ENCODE measurements at regions not wholly inside any gene's neighbourhood (a gene's known extent, or its start where the extent isn't known, plus 50 kb on each side); places are given as distances from the start of the nearest gene placed in this dataset.
"Not testable (repeated sequence)": the region's sequence is repeated elsewhere in the genome, so short reads cannot be mapped to it uniquely, and the experiment has no call there.

DNA sequence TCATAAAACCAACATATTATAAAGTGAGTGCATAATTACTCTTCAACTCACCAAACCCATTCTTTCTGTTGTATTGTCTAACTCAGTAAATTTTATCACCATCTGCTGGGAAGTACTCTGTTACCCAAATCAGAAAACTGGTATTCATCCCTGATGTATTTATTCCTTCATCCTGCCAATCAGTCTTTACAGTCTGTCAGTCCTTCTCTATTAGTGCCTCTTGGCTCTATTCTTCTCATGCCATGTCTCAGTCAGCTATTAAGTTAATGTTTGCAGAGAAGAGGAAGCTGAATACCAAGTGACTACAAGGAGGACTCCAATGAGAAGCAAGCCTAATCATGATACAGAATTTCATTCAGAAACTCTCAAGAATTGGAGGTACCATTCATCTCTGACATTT, 631.2 kb downstream of the CPS1 start:
- H3K4me1 ChIP-seq (ENCODE audit: control insufficient read depth, insufficient read depth, low read length) = no peaks in the 10 kb centered on the region
- no peaks in the 10 kb centered on the region for H3K36me3 ChIP-seq (ENCODE audit: control insufficient read depth, insufficient read depth, low read length)
- no peaks in the 10 kb centered on the region for H3K27me3 ChIP-seq (ENCODE audit: control insufficient read depth, insufficient read depth, low read length, poor library complexity, severe bottlenecking)
- H3K4me3 ChIP-seq (ENCODE audit: insufficient read depth, low read depth, low read length) = no peak overlapping the region
- no peak overlapping the region for H3K27ac ChIP-seq (ENCODE audit: insufficient read depth, low read depth, low read length, poor library complexity, severe bottlenecking)
- no peaks in the 10 kb centered on the region for H3K9me3 ChIP-seq (ENCODE audit: control insufficient read depth, low read length)

DNA sequence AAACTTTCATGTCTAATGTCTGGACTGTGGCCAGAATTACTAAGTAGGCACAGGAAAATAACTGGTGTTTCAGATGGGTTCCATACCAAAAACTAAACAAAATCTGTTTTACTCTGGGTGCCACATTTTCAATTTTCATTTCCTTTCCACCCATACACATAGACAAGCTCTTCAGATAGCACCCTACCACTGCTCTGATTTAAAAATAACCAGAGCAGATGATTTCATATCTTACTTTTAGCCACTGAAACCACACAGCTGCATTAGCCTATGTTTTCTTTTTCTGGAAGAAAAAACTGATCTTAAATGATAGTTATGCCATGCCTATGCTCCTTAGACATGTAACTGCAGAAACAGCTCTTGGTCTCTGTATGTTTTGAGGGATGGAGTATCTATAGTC, 647.6 kb downstream of the CPS1 start:
- no peaks in the 10 kb centered on the region for H3K9me3 ChIP-seq (ENCODE audit: control insufficient read depth, low read length)
- no peaks in the 10 kb centered on the region for H3K4me1 ChIP-seq (ENCODE audit: control insufficient read depth, insufficient read depth, low read length)
- H3K4me3 ChIP-seq (ENCODE audit: insufficient read depth, low read depth, low read length) = no peak overlapping the region
- H3K27me3 ChIP-seq (ENCODE audit: control insufficient read depth, insufficient read depth, low read length, poor library complexity, severe bottlenecking) = no peaks in the 10 kb centered on the region
- H3K27ac ChIP-seq (ENCODE audit: insufficient read depth, low read depth, low read length, poor library complexity, severe bottlenecking) = no peak overlapping the region
- H3K36me3 ChIP-seq (ENCODE audit: control insufficient read depth, insufficient read depth, low read length) = no peaks in the 10 kb centered on the region

DNA sequence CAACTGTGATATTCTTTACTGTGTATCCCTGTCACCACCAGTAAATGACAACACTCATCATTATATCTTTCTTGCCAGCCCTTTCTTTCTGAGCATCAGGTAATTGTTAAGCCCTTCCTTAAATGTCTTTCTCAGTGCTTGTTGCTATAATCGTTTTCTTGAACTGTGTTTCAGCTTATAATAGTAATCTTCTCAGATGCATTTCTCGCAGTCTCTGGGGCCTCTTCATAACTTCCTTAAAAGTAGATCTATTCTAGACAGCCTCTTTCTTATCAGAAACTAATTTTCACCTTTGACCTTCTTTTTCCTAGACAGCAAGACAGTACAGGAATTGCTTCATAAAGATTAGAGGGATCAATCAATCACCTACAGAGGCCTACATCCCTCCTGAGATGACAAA, 648.1 kb downstream of the CPS1 start:
- H3K27ac ChIP-seq (ENCODE audit: insufficient read depth, low read depth, low read length, poor library complexity, severe bottlenecking) = no peak overlapping the region
- H3K27me3 ChIP-seq (ENCODE audit: control insufficient read depth, insufficient read depth, low read length, poor library complexity, severe bottlenecking) = no peaks in the 10 kb centered on the region
- WGBS, 2 experiments = 89 to 92% methylated on average over 2 of the region's 2 CpGs
- no peaks in the 10 kb centered on the region for H3K9me3 ChIP-seq (ENCODE audit: control insufficient read depth, low read length)
- no peak overlapping the region for H3K4me3 ChIP-seq (ENCODE audit: insufficient read depth, low read depth, low read length)
- H3K4me1 ChIP-seq (ENCODE audit: control insufficient read depth, insufficient read depth, low read length) = no peaks in the 10 kb centered on the region
- H3K36me3 ChIP-seq (ENCODE audit: control insufficient read depth, insufficient read depth, low read length) = no peaks in the 10 kb centered on the region

DNA sequence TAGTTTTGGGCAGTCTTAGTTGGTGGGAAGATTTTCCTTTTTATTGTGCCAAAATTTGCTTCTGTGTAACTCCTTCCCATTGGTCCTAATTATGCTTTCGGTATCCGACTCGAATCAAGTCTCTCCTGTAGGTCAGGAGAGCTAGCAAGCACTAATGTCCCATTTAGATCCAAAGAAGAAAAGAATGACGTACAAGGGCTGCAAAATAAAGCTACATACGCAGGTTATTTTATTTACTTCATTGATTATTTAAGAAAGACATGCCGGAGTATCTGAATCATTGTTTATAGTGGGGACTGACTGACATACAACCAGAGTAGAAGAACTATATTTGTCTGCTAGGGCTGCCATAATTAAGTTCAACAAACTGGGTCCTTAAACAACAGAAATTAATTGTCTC, 648.5 kb downstream of the CPS1 start:
- H3K27me3 ChIP-seq (ENCODE audit: control insufficient read depth, insufficient read depth, low read length, poor library complexity, severe bottlenecking) = no peaks in the 10 kb centered on the region
- H3K4me3 ChIP-seq (ENCODE audit: insufficient read depth, low read depth, low read length) = no peak overlapping the region
- no peaks in the 10 kb centered on the region for H3K4me1 ChIP-seq (ENCODE audit: control insufficient read depth, insufficient read depth, low read length)
- no peak overlapping the region for H3K27ac ChIP-seq (ENCODE audit: insufficient read depth, low read depth, low read length, poor library complexity, severe bottlenecking)
- H3K9me3 ChIP-seq (ENCODE audit: control insufficient read depth, low read length) = no peaks in the 10 kb centered on the region
- WGBS, 2 experiments = 88 to 96% methylated on average over 3 to 6 of the region's 6 CpGs
- H3K36me3 ChIP-seq (ENCODE audit: control insufficient read depth, insufficient read depth, low read length) = no peaks in the 10 kb centered on the region

DNA sequence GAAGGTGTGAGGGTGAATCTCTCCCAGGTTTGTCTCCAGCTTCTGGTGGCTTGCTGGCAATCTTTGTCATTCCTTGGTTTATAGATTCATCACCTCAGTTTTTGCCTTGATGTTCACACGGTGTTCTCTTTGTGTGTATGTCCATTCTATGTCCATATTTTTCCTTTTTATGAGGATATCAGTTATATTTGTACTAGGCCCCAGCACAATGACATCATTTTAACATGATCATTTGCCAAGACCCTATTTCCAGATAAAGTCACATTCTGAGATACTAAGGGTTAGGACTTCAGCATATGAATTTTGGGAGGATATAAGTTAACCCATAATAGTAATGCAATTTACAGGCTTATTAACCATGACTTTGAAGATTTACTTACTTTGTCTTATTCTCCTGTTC, 649.0 kb downstream of the CPS1 start:
- no peaks in the 10 kb centered on the region for H3K9me3 ChIP-seq (ENCODE audit: control insufficient read depth, low read length)
- WGBS, 2 experiments = 100% methylated on average over 1 of the region's 1 CpG; no CpG with 5 or more reads in 1 of the 2 experiments
- H3K27me3 ChIP-seq (ENCODE audit: control insufficient read depth, insufficient read depth, low read length, poor library complexity, severe bottlenecking) = no peaks in the 10 kb centered on the region
- H3K4me1 ChIP-seq (ENCODE audit: control insufficient read depth, insufficient read depth, low read length) = no peaks in the 10 kb centered on the region
- H3K27ac ChIP-seq (ENCODE audit: insufficient read depth, low read depth, low read length, poor library complexity, severe bottlenecking) = no peak overlapping the region
- no peaks in the 10 kb centered on the region for H3K36me3 ChIP-seq (ENCODE audit: control insufficient read depth, insufficient read depth, low read length)
- no peak overlapping the region for H3K4me3 ChIP-seq (ENCODE audit: insufficient read depth, low read depth, low read length)

DNA sequence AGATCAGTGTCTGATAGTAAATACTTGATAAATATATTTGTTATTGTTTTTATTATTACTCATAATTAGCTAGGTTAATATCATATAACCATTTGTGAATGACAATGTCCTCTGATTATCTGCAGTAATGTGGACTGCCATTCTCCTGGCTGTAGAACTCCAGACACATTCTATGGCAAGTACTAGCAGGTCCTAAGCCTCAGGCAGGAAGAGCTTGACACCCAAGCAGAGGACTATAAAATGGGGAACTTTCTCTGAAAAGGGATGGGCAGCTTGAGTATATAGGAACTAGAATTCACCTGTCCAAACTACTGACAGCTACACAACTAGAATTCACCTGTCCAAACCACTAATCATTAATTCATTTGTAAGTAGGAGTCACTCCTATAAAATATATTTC, 649.4 kb downstream of the CPS1 start:
- Histone ChIP-seq H3K9me3 (ENCODE audit: control insufficient read depth, low read length) (no peaks in the 10 kb centered on the region), H3K4me3 (ENCODE audit: insufficient read depth, low read depth, low read length) (no peak overlapping the region), H3K36me3 (ENCODE audit: control insufficient read depth, insufficient read depth, low read length) (no peaks in the 10 kb centered on the region), H3K27me3 (ENCODE audit: control insufficient read depth, insufficient read depth, low read length, poor library complexity, severe bottlenecking) (no peaks in the 10 kb centered on the region), H3K4me1 (ENCODE audit: control insufficient read depth, insufficient read depth, low read length) (no peaks in the 10 kb centered on the region), H3K27ac (ENCODE audit: insufficient read depth, low read depth, low read length, poor library complexity, severe bottlenecking) (no peak overlapping the region)

DNA sequence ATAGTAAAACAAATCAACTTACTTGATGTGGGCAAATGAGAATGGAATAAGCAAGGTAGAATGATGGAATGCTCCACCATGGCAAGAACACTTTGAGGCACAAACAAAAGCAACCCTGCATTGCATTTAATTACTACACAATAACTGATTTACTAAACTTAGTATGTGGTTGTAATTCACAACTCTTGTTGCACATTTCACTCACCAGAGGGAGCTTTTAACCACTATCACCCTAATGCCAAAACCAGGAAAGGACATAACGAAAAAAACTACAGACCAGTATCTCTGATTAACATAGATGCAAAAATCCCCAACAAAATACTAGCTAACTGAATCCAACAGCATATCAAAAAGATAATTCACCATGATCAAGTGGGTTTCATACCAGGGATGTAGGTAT, 659.8 kb downstream of the CPS1 start:
- no peak overlapping the region for H3K4me3 ChIP-seq (ENCODE audit: insufficient read depth, low read depth, low read length)
- H3K27me3 ChIP-seq (ENCODE audit: control insufficient read depth, insufficient read depth, low read length, poor library complexity, severe bottlenecking) = no peaks in the 10 kb centered on the region
- no peaks in the 10 kb centered on the region for H3K36me3 ChIP-seq (ENCODE audit: control insufficient read depth, insufficient read depth, low read length)
- H3K27ac ChIP-seq (ENCODE audit: insufficient read depth, low read depth, low read length, poor library complexity, severe bottlenecking) = no peak overlapping the region
- no peaks in the 10 kb centered on the region for H3K9me3 ChIP-seq (ENCODE audit: control insufficient read depth, low read length)
- no peaks in the 10 kb centered on the region for H3K4me1 ChIP-seq (ENCODE audit: control insufficient read depth, insufficient read depth, low read length)
- WGBS, 2 experiments = 53 to 78% methylated on average over 1 of the region's 1 CpG

DNA sequence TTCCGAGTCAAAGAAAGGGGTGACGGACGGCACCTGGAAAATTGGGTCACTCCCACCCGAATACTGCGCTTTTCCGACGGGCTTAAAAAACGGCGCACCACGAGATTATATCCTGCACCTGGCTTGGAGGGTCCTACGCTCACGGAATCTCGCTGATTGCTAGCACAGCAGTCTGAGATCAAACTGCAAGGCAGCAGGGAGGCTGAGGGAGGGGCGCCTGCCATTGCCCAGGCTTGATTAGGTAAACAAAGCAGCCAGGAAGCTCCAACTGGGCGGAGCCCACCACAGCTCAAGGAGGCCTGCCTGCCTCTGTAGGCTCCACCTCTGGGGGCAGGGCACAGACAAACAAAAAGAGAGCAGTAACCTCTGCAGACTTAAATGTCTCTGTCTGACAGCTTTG, 663.1 kb downstream of the CPS1 start:
- not testable (repeated sequence) for H3K9me3 ChIP-seq (ENCODE audit: control insufficient read depth, low read length); H3K4me3 ChIP-seq (ENCODE audit: insufficient read depth, low read depth, low read length); H3K4me1 ChIP-seq (ENCODE audit: control insufficient read depth, insufficient read depth, low read length); H3K36me3 ChIP-seq (ENCODE audit: control insufficient read depth, insufficient read depth, low read length); H3K27ac ChIP-seq (ENCODE audit: insufficient read depth, low read depth, low read length, poor library complexity, severe bottlenecking); H3K27me3 ChIP-seq (ENCODE audit: control insufficient read depth, insufficient read depth, low read length, poor library complexity, severe bottlenecking)
- WGBS, 2 experiments = 89% methylated on average over 11 to 12 of the region's 15 CpGs

DNA sequence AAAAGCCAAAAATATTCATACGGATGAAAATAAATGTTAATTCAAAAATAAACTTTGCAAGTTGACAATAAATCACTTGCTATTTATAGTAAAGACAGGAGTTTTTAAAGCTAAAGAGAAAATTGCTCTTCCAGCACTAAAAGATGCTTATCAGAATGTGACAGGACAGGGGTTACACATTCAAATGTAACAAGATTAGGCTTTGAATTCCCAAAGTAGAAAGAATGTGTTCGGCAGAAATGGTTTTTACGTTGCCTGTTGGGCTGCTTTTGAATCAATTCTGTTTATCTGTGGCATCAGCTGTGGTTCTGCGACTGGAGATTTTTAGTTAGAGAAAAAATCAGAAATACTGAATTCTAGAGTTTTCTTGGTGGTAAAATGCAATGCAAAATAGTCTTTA, 669.4 kb downstream of the CPS1 start:
- Histone ChIP-seq H3K27me3 (ENCODE audit: control insufficient read depth, insufficient read depth, low read length, poor library complexity, severe bottlenecking) (no peaks in the 10 kb centered on the region), H3K36me3 (ENCODE audit: control insufficient read depth, insufficient read depth, low read length) (no peaks in the 10 kb centered on the region), H3K4me1 (ENCODE audit: control insufficient read depth, insufficient read depth, low read length) (no peaks in the 10 kb centered on the region), H3K9me3 (ENCODE audit: control insufficient read depth, low read length) (no peaks in the 10 kb centered on the region), H3K4me3 (ENCODE audit: insufficient read depth, low read depth, low read length) (no peak overlapping the region), H3K27ac (ENCODE audit: insufficient read depth, low read depth, low read length, poor library complexity, severe bottlenecking) (no peak overlapping the region)
- WGBS, 2 experiments = 60 to 62% methylated on average over 3 of the region's 4 CpGs

DNA sequence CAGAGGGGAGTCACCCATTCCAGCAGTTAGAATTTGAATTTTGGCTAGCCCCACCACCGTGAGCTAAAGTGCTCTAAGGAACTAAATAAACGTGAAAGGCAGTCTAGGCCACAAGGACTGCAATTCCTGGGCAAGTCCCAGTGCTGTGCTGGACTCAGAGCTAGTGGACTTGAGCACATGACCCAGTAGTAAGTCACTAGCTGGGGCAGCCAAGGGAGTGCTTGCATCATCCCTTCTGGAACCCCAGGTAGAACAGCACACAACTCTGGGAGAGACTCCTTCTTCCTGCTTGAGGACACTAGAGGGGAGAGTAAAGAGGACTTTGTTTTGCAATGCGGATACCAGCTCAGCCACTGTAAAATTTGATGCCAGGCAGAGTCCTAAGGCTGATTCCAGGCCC, 672.2 kb downstream of the CPS1 start:
- H3K4me1 ChIP-seq (ENCODE audit: control insufficient read depth, insufficient read depth, low read length) = no peaks in the 10 kb centered on the region
- no peak overlapping the region for H3K4me3 ChIP-seq (ENCODE audit: insufficient read depth, low read depth, low read length)
- no peak overlapping the region for H3K27ac ChIP-seq (ENCODE audit: insufficient read depth, low read depth, low read length, poor library complexity, severe bottlenecking)
- H3K36me3 ChIP-seq (ENCODE audit: control insufficient read depth, insufficient read depth, low read length) = no peaks in the 10 kb centered on the region
- WGBS, 2 experiments = 90 to 91% methylated on average over 3 of the region's 3 CpGs
- H3K27me3 ChIP-seq (ENCODE audit: control insufficient read depth, insufficient read depth, low read length, poor library complexity, severe bottlenecking) = no peaks in the 10 kb centered on the region
- H3K9me3 ChIP-seq (ENCODE audit: control insufficient read depth, low read length) = no peaks in the 10 kb centered on the region

DNA sequence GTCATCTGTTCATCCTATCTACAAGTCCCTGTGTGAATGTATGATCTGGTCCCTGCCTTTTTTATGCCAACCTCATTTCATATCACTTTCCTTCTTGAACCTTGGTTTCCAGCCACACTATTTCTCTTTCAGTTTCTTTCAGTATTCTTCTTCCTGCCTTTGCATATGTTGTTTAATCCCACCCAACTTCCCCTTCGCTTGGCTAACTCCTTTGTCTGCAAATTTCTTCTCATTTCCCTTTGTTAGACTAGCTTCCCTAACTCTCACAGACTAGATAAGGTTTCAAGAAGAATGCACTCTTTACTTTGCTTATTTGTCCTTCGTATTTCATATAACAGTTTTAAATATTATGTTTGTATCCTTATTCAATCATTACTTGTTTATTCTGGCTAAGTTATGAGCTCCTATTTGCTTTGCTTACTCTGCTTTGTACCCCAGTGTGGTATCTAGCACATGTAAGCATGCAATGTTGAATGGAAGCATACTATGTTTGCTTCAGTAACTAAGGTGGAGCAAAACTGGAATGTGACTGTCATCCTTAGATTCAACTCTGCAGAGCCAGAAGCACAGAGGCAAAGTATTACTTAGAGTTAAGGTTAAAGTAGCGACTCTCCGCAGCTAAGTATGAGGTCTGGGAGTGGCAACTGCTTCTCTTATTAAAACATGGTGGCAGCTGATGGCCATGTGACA, 681.3 kb downstream of the CPS1 start:
- 82 to 94% methylated on average over 3 to 4 of the region's 4 CpGs for WGBS, 2 experiments
- H3K4me3 ChIP-seq (ENCODE audit: insufficient read depth, low read depth, low read length) = no peak overlapping the region
- no peaks in the 10 kb centered on the region for H3K9me3 ChIP-seq (ENCODE audit: control insufficient read depth, low read length)
- H3K4me1 ChIP-seq (ENCODE audit: control insufficient read depth, insufficient read depth, low read length) = no peaks in the 10 kb centered on the region
- no peaks in the 10 kb centered on the region for H3K36me3 ChIP-seq (ENCODE audit: control insufficient read depth, insufficient read depth, low read length)
- no peaks in the 10 kb centered on the region for H3K27me3 ChIP-seq (ENCODE audit: control insufficient read depth, insufficient read depth, low read length, poor library complexity, severe bottlenecking)
- H3K27ac ChIP-seq (ENCODE audit: insufficient read depth, low read depth, low read length, poor library complexity, severe bottlenecking) = no peak overlapping the region
